Vagina (tissue), 2 donors: ENCODE measurements at regions not wholly inside any gene's neighbourhood (a gene's known extent, or its start where the extent isn't known, plus 50 kb on each side); places are given as distances from the start of the nearest gene placed in this dataset.

ENCODE experiments used
- CTCF ChIP-seq, 3 experiments: fragments of 450-650 bp in 2 of 3; fragments of 200-600 bp in 1 of 3; sonication (generic) in 1 of 3; IDR thresholded peaks; one replicate each; pipeline ENCODE4 v1.5.1; 2017 to 2019; ENCODE audit warnings: antibody characterized with exemption in 3 of 3, mild to moderate bottlenecking in 2 of 3, moderate library complexity in 2 of 3
- POLR2A ChIP-seq, 2 donors: fragments of 450-650 bp; IDR thresholded peaks; one replicate each; pipeline ENCODE4 v1.6.1; 2017; ENCODE audit warnings: antibody characterized with exemption in 2 of 2, mild to moderate bottlenecking in 2 of 2, moderate library complexity in 2 of 2
- POLR2AphosphoS5 ChIP-seq, 2 donors: sonication (generic); formaldehyde crosslinking; IDR thresholded peaks; one replicate each; pipeline ENCODE4 v1.9.0; 2017; ENCODE audit warnings: antibody characterized with exemption in 2 of 2, mild to moderate bottlenecking in 2 of 2, low read depth in 1 of 2; ENCODE audit not compliant: insufficient read depth in 1 of 2

- TF ChIP-seq CTCF (IDR thresholded peaks at IDR 0.05) (no peak), POLR2A (IDR thresholded peaks at IDR 0.05) (no peak), POLR2AphosphoS5 (IDR thresholded peaks at IDR 0.05; ENCODE audit: insufficient read depth in 1 of 2, low read depth in 1 of 2) (no peak)
Observed at GRCh38 chr5:2465383-2465782, 286.1 kb downstream of the IRX2 start.
